ENCODE measurements at regions not wholly inside any gene's neighbourhood (a gene's known extent, or its start where the extent isn't known, plus 50 kb on each side); places are given as distances from the start of the nearest gene placed in this dataset.

DNA sequence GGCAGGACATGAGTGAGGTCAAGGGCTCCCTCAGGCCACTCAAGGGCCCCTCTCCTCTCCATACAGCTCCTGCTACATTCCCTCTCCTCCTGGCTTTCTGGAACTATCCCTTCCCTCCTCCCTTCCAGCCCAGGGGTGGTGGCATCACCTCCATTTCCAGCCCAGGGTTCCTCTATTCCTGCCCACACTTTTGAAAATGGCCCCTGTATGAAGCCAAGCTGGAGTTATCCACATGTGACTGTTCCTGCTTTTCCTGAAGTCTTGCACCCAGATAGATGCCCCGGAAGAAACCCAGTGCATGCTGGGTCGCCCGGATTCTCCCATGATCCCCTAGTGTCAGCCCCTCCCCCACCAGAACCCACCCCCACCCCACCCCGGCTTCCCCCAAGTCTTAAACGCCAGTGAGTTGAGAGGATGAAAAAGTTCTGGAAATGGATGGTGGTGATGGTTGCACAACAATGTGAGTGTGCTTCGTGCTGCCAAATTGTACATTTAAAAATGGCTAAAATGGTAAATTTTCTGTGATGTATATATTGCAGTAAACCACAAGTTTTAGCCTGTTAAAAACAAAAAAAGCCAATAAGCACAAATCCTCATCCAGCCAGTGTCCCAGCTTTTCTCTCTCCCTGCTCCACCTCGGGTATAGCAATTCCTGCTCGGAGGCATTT, 136.9 kb downstream of the SCARB1 start:
- Mint-ChIP-seq H3K4me1 (ENCODE audit: low read depth) (no peaks in the 10 kb centered on the region), H3K4me3 (no peak overlapping the region), H3K27me3 (ENCODE audit: low read depth) (peaks cover 11% of the 10 kb centered on the region), H3K9me3 (no peaks in the 10 kb centered on the region), H3K27ac (no peak overlapping the region), H3K36me3 (ENCODE audit: insufficient read depth in 2 of 2) (no peaks in the 10 kb centered on the region)
- DNase-seq (no peak), ATAC-seq (replicated peaks in 1 of 2) (no peak)

DNA sequence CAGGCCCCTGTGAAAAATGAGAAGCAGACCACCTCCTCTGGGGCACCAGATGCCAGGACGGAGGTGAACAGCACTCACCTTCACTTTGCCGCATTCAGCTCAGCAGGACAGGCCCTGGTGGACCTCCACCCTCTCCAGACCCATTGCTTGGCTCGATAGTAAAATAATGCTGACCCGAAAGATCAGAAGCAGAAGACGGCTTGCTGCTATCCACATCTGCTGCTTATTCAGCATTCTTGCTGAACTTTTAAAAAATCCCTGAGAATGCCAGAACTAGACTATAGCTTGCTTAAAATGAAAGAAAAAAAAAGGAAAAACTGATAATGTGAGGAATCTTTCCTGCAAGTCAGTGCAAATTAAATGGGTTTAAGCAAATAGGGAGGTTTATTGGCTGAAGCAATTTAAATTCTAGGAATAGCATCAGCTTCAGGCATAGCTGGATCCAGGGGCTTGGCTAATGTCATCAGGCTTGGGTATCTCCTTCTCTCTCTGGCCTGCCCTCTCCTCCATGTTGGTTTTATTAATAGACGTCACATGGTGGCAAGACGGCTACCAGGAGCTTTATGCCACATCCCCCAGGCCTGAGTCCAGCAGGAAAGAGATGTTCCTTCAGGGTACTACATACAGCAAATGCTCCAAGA, 137.9 kb downstream of the SCARB1 start:
- Mint-ChIP-seq H3K27me3 (ENCODE audit: low read depth) (peaks cover 20% of the 10 kb centered on the region), H3K4me3 (no peak overlapping the region), H3K27ac (no peak overlapping the region), H3K36me3 (ENCODE audit: insufficient read depth in 2 of 2) (no peaks in the 10 kb centered on the region), H3K9me3 (no peaks in the 10 kb centered on the region), H3K4me1 (ENCODE audit: low read depth) (no peaks in the 10 kb centered on the region)
- ATAC-seq (replicated peaks in 1 of 2) (no peak), DNase-seq (no peak)

DNA sequence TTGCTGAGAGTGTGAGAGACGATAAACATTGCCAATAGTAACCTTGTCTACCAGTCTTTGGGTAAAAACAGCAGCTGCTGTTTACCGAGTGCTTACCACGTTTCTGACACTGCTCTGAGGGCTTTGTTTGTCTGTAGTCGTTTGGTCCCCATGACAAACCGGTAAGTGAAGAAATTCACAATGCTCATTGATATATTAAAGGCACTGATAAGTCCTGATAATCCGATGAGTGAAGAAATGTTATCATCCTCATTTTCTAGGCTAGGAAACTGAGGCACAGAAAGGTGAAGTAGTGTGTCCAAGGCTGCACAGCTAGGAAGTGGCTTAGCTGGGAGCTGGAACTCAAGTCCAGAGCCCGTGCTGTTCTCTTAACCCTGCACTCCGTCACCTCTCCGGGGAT, 138.6 kb downstream of the SCARB1 start:
- Mint-ChIP-seq H3K27me3 (ENCODE audit: low read depth) (peaks cover 23% of the 10 kb centered on the region), H3K9me3 (no peaks in the 10 kb centered on the region), H3K4me1 (ENCODE audit: low read depth) (no peaks in the 10 kb centered on the region), H3K27ac (no peak overlapping the region), H3K4me3 (no peak overlapping the region), H3K36me3 (ENCODE audit: insufficient read depth in 2 of 2) (no peaks in the 10 kb centered on the region)
- no peak for DNase-seq
- ATAC-seq (replicated peaks in 1 of 2): no peak

DNA sequence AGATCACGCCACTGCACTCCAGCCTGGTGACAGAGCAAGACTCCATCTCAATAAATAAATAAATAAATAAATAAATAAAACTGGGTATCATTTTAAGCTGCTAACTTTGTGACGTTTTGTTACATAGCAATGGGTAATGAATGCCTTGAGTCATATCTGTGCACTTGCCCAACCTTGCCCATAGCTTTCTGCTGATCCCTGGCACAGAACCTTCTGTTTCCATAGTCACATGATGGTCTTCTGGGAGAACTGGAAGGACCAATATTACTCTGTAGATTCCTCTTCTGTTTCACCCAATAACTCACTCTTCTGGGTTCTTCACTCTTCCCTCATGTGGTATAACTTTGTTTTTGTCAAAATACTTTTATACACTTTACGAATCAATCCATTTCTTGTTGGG, 140.8 kb downstream of the SCARB1 start:
- H3K27me3 Mint-ChIP-seq (ENCODE audit: low read depth): peaks cover 31% of the 10 kb centered on the region
- H3K4me1 Mint-ChIP-seq (ENCODE audit: low read depth): no peaks in the 10 kb centered on the region
- no peak overlapping the region for H3K4me3 Mint-ChIP-seq
- no peaks in the 10 kb centered on the region for H3K36me3 Mint-ChIP-seq (ENCODE audit: insufficient read depth in 2 of 2)
- ATAC-seq (replicated peaks in 1 of 2): no peak
- H3K27ac Mint-ChIP-seq: no peak overlapping the region
- no peak for DNase-seq
- no peaks in the 10 kb centered on the region for H3K9me3 Mint-ChIP-seq

DNA sequence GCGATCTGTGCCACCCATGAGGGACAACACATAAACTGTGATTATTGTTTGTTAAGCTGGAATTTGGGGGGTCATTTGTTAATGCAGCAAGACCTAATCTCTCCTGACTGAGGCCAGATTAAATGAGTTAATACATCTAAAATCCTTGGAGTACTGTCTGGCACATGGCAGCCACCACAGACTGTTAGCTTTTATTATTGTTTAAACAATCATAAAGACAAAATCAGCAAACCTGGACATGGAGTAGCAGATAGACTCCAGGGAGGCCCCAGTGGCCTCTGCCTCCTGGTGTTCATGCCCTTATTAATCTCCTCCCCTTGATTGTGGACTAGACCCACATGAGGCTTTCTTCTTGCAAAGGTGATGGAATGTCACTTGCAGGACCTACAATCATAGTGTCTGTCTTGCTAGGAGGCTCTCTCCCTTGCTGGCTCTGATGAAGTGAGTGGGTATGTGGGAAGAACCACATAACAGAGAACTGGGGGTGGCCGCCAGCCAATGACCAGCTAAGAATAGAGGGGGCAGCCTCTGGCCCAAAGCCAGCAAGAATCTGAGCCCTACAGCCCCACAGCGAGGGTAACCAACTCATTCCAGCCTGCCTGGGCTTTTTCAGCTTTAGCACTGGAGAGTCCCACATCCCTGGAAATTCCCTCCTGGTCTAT, 142.0 kb downstream of the SCARB1 start:
- peaks cover 27% of the 10 kb centered on the region for H3K27me3 Mint-ChIP-seq (ENCODE audit: low read depth)
- no peak for DNase-seq
- H3K4me1 Mint-ChIP-seq (ENCODE audit: low read depth): no peaks in the 10 kb centered on the region
- H3K9me3 Mint-ChIP-seq: no peaks in the 10 kb centered on the region
- no peak for ATAC-seq (replicated peaks in 1 of 2)
- H3K4me3 Mint-ChIP-seq: no peak overlapping the region
- no peaks in the 10 kb centered on the region for H3K36me3 Mint-ChIP-seq (ENCODE audit: insufficient read depth in 2 of 2)
- H3K27ac Mint-ChIP-seq: no peak overlapping the region

DNA sequence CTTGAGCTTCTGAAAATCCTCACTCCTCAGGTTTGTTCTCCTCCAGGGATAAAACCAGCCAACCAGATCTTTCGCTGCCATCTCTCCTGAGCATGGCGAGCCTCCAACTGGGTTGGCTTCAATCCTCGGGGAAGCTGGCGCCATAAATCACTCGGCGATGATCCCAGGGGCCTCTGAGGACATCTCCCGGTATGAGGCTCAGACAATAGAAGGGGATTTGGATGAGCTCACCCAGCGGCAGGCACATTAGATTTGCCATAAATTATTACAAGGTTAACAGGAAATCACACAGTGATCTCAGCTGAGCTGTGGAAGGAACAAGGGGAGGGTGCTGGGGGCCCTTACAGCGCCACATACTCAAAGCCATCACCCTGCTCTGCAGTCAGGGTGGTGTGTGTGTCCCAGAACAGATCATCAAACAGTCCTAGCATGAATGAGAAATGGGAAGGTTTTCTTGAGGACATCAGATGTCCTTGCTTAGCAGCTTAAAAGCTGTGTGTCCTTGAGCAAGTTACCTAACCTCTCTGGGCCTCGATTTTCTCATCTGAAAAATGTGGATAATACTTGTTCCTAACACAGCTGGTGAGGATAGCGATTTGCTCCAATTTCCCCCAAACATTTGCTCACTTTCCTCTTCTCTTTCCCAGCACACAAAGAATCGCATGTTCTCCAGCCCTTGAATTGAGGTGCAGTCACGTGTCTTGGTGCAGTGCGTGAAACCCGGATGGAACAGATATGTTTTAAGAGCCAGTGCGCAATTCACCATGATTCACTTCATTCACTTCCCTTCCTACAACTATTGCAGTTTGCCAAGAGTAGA, 142.8 kb downstream of the SCARB1 start:
- no peak for ATAC-seq (replicated peaks in 1 of 2)
- H3K27me3 Mint-ChIP-seq (ENCODE audit: low read depth): peaks cover 21% of the 10 kb centered on the region
- no peaks in the 10 kb centered on the region for H3K9me3 Mint-ChIP-seq
- H3K4me3 Mint-ChIP-seq: no peak overlapping the region
- H3K4me1 Mint-ChIP-seq (ENCODE audit: low read depth): no peaks in the 10 kb centered on the region
- no peak for DNase-seq
- no peaks in the 10 kb centered on the region for H3K36me3 Mint-ChIP-seq (ENCODE audit: insufficient read depth in 2 of 2)
- H3K27ac Mint-ChIP-seq: no peak overlapping the region

DNA sequence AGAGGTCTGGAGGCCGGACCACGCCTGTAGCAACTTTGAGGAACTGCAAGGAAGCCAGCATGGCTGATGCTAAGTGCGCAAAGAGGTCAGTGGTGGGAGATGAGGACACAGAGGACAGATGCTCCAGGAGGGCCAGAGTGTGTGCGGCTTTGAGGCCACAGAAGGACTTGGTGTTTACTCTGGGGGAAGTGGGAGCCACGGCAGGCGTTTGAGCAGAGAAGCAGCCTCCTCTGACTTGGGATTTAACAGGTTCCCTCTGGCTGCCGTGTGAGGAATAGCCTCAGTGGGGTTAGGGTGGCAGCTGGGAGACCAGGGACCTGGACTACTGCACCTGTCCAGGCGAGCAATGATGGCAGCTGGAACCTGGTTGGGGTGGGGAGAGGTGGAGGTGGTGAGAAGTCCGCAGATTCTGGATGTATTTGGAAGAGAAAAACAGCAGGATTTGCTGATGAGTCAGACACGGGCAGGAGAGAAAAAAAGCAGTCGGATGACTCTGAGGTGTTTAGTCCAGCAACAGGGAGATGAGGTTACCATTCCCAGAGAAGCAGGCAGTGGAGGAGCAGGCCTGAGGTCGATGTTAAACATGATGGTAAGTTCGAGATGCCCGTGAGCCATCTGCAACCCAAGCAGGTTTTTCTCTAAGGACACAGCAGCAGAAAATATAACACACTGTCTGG, 143.5 kb downstream of the SCARB1 start:
- Mint-ChIP-seq H3K9me3 (no peaks in the 10 kb centered on the region), H3K27me3 (ENCODE audit: low read depth) (peaks cover 26% of the 10 kb centered on the region), H3K4me3 (no peak overlapping the region), H3K27ac (no peak overlapping the region), H3K36me3 (ENCODE audit: insufficient read depth in 2 of 2) (no peaks in the 10 kb centered on the region), H3K4me1 (ENCODE audit: low read depth) (peaks cover 7% of the 10 kb centered on the region)
- ATAC-seq (replicated peaks in 1 of 2) (no peak), DNase-seq (no peak)

DNA sequence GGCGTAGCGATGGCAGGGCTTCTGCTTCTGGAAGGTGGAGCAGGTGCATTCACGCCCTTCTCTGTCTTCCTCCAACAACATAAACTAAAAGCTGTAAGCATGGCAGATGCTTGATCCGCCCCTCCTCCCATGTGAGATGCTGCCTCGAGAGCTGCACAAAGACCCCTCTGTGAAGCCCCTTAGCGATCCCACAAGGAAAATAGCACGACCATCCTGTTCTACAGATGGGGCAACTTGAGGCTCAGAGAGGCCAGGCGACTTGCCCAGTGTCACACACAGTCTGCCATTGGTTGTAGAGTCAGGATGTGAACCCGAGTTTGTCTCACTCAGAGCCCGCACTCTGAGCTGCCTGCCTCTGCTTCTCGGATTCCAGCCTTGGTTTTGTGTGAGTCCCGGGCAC, 144.4 kb downstream of the SCARB1 start:
- Mint-ChIP-seq H3K27me3 (ENCODE audit: low read depth) (peaks cover 26% of the 10 kb centered on the region), H3K27ac (no peak overlapping the region), H3K9me3 (no peaks in the 10 kb centered on the region), H3K4me1 (ENCODE audit: low read depth) (peaks cover 14% of the 10 kb centered on the region), H3K4me3 (no peak overlapping the region), H3K36me3 (ENCODE audit: insufficient read depth in 2 of 2) (no peaks in the 10 kb centered on the region)
- no peak for DNase-seq
- ATAC-seq (replicated peaks in 1 of 2): no peak

DNA sequence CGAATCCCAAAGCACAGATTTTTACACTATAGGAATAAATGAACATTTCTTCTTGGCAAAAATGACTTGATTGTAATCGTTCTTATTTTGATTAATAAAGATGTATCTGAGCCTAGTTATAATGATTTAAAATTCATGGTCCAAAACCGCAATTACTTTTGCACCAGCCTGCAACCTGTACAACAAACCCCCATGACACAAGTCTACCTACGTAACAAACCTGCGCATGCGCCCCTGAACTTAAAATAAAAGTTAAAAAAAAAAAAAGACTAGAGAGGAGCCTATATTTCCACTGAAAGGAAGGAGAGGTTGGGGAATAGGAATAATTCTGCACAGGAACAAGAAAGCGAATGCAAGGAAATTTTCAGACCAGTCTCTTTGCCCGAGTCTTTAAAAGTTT, 145.2 kb downstream of the SCARB1 start:
- ATAC-seq (replicated peaks in 1 of 2): no peak
- H3K4me3 Mint-ChIP-seq: no peak overlapping the region
- no peaks in the 10 kb centered on the region for H3K9me3 Mint-ChIP-seq
- peaks cover 26% of the 10 kb centered on the region for H3K27me3 Mint-ChIP-seq (ENCODE audit: low read depth)
- DNase-seq: no peak
- H3K36me3 Mint-ChIP-seq (ENCODE audit: insufficient read depth in 2 of 2): no peaks in the 10 kb centered on the region
- H3K4me1 Mint-ChIP-seq (ENCODE audit: low read depth): peaks cover 22% of the 10 kb centered on the region
- no peak overlapping the region for H3K27ac Mint-ChIP-seq

DNA sequence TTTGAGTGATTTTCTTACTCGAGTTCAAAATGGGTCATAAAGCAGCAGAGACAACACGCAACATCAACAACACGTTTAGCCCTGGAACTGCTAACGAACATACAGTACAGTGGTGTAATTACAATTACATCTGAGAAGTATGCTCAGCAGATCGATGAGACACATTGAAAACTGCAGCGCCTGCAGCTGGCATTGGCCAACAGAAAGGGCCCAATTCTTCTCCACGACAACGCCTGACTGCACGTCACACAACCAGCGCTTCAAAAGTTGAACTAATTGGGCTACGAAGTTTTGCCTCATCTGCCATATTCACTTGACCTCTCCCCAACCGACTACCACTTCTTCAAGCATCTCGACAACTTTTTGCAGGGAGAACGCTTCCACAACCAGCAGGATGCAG, 145.6 kb downstream of the SCARB1 start:
- Mint-ChIP-seq H3K9me3 (no peaks in the 10 kb centered on the region), H3K4me1 (ENCODE audit: low read depth) (peaks cover 26% of the 10 kb centered on the region), H3K27ac (no peak overlapping the region), H3K36me3 (ENCODE audit: insufficient read depth in 2 of 2) (no peaks in the 10 kb centered on the region), H3K27me3 (ENCODE audit: low read depth) (peaks cover 26% of the 10 kb centered on the region), H3K4me3 (no peak overlapping the region)
- ATAC-seq (replicated peaks in 1 of 2) (no peak), DNase-seq (no peak)

DNA sequence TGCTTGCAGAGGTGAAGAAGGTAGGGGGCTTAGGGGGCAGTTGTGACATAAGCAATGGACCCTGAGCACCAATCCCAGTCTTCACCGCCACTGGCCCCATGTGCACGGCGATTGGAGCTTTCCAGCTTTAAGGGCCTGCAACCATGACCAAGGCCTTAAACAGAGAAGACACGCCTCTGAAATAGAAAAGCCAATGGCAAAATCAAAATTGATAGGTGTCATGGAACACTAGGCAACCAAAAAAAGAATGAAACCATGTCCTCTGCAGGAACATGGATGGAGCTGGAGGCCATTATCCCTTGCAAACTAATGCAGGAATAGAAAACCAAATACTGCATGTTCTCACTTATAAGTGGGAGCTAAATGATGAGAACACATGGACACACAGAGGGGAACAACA, 146.3 kb downstream of the SCARB1 start:
- H3K27ac Mint-ChIP-seq: no peak overlapping the region
- peaks cover 26% of the 10 kb centered on the region for H3K27me3 Mint-ChIP-seq (ENCODE audit: low read depth)
- no peaks in the 10 kb centered on the region for H3K9me3 Mint-ChIP-seq
- no peak overlapping the region for H3K4me3 Mint-ChIP-seq
- H3K4me1 Mint-ChIP-seq (ENCODE audit: low read depth): peaks cover 30% of the 10 kb centered on the region
- ATAC-seq (replicated peaks in 1 of 2) (no peak), DNase-seq (no peak)
- no peaks in the 10 kb centered on the region for H3K36me3 Mint-ChIP-seq (ENCODE audit: insufficient read depth in 2 of 2)

DNA sequence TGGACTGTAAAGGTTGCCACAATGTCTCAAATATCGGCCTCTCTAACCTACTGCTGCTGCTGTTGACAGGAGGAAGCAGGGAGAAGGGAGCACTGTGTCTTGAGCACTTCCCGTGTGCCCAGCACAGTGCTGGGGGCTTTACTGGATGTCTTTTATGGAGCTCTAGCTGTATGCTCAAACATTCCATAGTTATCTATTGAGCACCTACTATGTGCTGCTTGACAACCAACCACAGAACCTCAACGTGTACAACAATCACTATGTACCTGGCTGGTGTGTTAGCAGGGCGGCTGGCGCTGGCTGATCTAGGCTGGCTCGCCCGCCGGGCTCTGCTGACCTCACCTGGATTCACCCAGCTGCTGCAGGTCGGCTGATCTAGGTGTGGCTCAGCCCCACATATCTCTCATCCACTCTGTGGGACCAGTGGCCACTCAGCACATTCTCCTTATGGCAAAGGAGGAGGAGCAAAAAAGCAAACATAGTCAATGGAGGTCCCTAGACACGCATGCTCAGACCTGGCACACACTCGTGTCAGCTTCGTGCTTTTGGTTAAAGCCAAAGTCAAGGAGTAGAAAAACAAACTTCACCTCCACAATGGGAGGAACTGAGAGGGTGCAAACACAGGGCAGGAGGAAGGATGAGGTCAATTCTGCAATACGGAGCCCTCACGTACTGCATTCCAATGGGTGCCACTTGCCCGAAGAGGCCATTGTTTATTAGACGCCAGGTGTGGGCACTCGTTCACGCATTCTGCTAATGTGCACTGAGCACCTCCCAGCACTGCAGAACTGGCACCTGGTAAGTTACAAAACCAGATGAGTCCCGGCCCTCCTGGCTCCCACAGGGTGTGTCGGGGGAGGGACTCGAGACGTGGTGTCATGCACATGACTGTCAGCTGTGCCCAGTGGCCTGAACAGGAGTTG, 147.2 kb downstream of the SCARB1 start:
- Mint-ChIP-seq H3K4me3 (no peak overlapping the region), H3K27me3 (ENCODE audit: low read depth) (peaks cover 23% of the 10 kb centered on the region), H3K4me1 (ENCODE audit: low read depth) (peaks cover 30% of the 10 kb centered on the region), H3K36me3 (ENCODE audit: insufficient read depth in 2 of 2) (no peaks in the 10 kb centered on the region), H3K9me3 (no peaks in the 10 kb centered on the region), H3K27ac (no peak overlapping the region)
- ATAC-seq (replicated peaks in 1 of 2) (no peak), DNase-seq (no peak)

Data from activated T-cell treated with anti-CD3 and anti-CD28 coated beads, Interleukin-2, amount 50 U/mL, for 72 hours (primary cell).